K562 (cell line): ENCODE measurements at regions not wholly inside any gene's neighbourhood (a gene's known extent, or its start where the extent isn't known, plus 50 kb on each side); places are given as distances from the start of the nearest gene placed in this dataset.
A peak's percentile ranks its signal among the peaks of the same experiment; 100 is the strongest.

Experiments used
- ARHGAP35 ChIP-seq: fragments of 450-650 bp; IDR thresholded peaks from 2 replicates; pipeline ENCODE4 v1.6.1; 2018; ENCODE audit not compliant: partially characterized antibody
- ARNT ChIP-seq, 2 experiments: fragments of 450-650 bp; IDR thresholded peaks; 2 replicates each; pipeline ENCODE4 v1.6.1; 2016; ENCODE audit warnings: mild to moderate bottlenecking in 1 of 2
- SETDB1 ChIP-seq: IDR thresholded peaks from one replicate; pipeline ENCODE4 v1.6.1; 2012; ENCODE audit warnings: low read length, control low read depth, inconsistent platforms
- SMARCC2 ChIP-seq: fragments of 450-650 bp; IDR thresholded peaks from 2 replicates; pipeline ENCODE4 v1.6.1; 2017; ENCODE audit warnings: antibody characterized with exemption, moderate library complexity, mild to moderate bottlenecking, low read depth
- ZNF57 ChIP-seq: fragments of 450-650 bp; formaldehyde crosslinking; IDR thresholded peaks from 2 replicates; pipeline ENCODE4 v1.4.0; 2020; ENCODE audit warnings: mild to moderate bottlenecking, moderate library complexity
- TF ChIP-seq, protein P1 (sequence below): fragments of 200-800 bp; sonication (Bioruptor generic); IDR thresholded peaks from 2 replicates; pipeline ENCODE4 v1.6.1; 2016; ENCODE audit warnings: missing genetic modification characterization, missing compliant biosample characterization
- TF ChIP-seq, protein P2 (sequence below): fragments of 450-650 bp; formaldehyde crosslinking; IDR thresholded peaks from 2 replicates; pipeline ENCODE4 v1.4.0; 2020; ENCODE audit warnings: mild to moderate bottlenecking
- TF ChIP-seq, protein P3 (sequence below): fragments of 250-450 bp; sonication (Bioruptor Pico); IDR thresholded peaks from 2 replicates; pipeline ENCODE4 v1.4.0; 2020
- TF ChIP-seq, protein P4 (sequence below): IDR thresholded peaks from 3 replicates; pipeline ENCODE4 v1.6.1; 2011; ENCODE audit warnings: borderline replicate concordance, mild to moderate bottlenecking; ENCODE audit not compliant: insufficient read length, insufficient read depth
- TF ChIP-seq, protein P5 (sequence below): fragments of 250-450 bp; sonication (Bioruptor Pico); IDR thresholded peaks from 2 replicates; pipeline ENCODE4 v1.4.0; 2020; ENCODE audit warnings: mild to moderate bottlenecking, moderate library complexity, borderline replicate concordance

DNA sequence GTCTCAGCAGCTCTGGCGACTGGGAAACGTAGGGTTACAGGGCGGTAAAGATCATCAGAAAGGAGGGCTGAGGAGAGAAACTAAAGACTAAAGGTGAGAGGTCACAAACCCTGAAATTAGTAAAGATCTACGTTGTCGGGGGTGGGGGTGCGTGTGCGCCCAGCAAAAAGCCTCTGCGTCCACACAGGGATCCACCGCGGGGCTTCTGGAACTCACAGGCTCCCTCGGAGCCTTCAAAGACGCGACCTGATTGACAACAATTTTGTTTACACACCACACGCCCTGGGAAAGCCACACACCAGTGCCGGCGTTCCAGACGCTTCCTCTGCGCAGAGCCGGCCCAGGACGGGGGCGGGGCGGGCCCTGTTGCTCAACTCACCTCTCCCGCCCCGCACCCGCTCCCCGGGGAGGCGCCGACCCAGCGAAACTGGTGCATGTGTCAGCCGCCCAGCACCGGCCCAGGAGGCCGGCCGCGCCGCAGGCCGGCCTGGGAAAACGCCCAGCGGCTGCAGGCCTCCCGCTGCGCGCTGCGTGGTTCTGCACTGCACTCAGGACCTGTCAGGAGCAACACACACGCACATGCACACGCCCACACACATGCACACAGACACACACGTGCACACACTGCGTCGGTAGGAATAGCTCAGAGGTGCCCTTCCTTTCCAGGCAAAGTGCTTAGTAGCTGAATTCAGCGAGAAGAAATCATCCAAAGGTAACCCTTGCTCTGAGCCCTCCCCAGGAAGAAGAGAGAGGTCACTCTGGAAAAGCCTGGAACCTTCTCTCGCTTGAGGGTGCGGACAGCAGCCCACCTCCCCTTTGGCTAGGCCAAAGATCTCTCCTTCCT is 57.2 kb upstream of the ARID1B start (continued):
- TF ChIP-seq, protein P1, sequence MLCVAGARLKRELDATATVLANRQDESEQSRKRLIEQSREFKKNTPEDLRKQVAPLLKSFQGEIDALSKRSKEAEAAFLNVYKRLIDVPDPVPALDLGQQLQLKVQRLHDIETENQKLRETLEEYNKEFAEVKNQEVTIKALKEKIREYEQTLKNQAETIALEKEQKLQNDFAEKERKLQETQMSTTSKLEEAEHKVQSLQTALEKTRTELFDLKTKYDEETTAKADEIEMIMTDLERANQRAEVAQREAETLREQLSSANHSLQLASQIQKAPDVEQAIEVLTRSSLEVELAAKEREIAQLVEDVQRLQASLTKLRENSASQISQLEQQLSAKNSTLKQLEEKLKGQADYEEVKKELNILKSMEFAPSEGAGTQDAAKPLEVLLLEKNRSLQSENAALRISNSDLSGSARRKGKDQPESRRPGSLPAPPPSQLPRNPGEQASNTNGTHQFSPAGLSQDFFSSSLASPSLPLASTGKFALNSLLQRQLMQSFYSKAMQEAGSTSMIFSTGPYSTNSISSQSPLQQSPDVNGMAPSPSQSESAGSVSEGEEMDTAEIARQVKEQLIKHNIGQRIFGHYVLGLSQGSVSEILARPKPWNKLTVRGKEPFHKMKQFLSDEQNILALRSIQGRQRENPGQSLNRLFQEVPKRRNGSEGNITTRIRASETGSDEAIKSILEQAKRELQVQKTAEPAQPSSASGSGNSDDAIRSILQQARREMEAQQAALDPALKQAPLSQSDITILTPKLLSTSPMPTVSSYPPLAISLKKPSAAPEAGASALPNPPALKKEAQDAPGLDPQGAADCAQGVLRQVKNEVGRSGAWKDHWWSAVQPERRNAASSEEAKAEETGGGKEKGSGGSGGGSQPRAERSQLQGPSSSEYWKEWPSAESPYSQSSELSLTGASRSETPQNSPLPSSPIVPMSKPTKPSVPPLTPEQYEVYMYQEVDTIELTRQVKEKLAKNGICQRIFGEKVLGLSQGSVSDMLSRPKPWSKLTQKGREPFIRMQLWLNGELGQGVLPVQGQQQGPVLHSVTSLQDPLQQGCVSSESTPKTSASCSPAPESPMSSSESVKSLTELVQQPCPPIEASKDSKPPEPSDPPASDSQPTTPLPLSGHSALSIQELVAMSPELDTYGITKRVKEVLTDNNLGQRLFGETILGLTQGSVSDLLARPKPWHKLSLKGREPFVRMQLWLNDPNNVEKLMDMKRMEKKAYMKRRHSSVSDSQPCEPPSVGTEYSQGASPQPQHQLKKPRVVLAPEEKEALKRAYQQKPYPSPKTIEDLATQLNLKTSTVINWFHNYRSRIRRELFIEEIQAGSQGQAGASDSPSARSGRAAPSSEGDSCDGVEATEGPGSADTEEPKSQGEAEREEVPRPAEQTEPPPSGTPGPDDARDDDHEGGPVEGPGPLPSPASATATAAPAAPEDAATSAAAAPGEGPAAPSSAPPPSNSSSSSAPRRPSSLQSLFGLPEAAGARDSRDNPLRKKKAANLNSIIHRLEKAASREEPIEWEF (CRISPR knock-in tag): peak; percentile 57; the same call in 1 of the 2 replicates
- TF ChIP-seq SMARCC2 (no peak; the same call in 1 of the 2 replicates), ARHGAP35 (no peak), ARNT (IDR thresholded peaks at IDR 0.05) (no peak), ZNF57 (CRISPR knock-in tag) (no peak), SETDB1 (no peak)
- TF ChIP-seq, protein P2, sequence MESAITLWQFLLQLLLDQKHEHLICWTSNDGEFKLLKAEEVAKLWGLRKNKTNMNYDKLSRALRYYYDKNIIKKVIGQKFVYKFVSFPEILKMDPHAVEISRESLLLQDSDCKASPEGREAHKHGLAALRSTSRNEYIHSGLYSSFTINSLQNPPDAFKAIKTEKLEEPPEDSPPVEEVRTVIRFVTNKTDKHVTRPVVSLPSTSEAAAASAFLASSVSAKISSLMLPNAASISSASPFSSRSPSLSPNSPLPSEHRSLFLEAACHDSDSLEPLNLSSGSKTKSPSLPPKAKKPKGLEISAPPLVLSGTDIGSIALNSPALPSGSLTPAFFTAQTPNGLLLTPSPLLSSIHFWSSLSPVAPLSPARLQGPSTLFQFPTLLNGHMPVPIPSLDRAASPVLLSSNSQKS (CRISPR knock-in tag): no peak
- TF ChIP-seq, protein P3, sequence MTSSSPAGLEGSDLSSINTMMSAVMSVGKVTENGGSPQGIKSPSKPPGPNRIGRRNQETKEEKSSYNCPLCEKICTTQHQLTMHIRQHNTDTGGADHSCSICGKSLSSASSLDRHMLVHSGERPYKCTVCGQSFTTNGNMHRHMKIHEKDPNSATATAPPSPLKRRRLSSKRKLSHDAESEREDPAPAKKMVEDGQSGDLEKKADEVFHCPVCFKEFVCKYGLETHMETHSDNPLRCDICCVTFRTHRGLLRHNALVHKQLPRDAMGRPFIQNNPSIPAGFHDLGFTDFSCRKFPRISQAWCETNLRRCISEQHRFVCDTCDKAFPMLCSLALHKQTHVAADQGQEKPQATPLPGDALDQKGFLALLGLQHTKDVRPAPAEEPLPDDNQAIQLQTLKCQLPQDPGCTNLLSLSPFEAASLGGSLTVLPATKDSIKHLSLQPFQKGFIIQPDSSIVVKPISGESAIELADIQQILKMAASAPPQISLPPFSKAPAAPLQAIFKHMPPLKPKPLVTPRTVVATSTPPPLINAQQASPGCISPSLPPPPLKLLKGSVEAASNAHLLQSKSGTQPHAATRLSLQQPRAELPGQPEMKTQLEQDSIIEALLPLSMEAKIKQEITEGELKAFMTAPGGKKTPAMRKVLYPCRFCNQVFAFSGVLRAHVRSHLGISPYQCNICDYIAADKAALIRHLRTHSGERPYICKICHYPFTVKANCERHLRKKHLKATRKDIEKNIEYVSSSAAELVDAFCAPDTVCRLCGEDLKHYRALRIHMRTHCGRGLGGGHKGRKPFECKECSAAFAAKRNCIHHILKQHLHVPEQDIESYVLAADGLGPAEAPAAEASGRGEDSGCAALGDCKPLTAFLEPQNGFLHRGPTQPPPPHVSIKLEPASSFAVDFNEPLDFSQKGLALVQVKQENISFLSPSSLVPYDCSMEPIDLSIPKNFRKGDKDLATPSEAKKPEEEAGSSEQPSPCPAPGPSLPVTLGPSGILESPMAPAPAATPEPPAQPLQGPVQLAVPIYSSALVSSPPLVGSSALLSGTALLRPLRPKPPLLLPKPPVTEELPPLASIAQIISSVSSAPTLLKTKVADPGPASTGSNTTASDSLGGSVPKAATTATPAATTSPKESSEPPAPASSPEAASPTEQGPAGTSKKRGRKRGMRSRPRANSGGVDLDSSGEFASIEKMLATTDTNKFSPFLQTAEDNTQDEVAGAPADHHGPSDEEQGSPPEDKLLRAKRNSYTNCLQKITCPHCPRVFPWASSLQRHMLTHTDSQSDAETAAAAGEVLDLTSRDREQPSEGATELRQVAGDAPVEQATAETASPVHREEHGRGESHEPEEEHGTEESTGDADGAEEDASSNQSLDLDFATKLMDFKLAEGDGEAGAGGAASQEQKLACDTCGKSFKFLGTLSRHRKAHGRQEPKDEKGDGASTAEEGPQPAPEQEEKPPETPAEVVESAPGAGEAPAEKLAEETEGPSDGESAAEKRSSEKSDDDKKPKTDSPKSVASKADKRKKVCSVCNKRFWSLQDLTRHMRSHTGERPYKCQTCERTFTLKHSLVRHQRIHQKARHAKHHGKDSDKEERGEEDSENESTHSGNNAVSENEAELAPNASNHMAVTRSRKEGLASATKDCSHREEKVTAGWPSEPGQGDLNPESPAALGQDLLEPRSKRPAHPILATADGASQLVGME (CRISPR knock-in tag): no peak
- TF ChIP-seq, protein P4, sequence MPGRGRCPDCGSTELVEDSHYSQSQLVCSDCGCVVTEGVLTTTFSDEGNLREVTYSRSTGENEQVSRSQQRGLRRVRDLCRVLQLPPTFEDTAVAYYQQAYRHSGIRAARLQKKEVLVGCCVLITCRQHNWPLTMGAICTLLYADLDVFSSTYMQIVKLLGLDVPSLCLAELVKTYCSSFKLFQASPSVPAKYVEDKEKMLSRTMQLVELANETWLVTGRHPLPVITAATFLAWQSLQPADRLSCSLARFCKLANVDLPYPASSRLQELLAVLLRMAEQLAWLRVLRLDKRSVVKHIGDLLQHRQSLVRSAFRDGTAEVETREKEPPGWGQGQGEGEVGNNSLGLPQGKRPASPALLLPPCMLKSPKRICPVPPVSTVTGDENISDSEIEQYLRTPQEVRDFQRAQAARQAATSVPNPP: no peak
- TF ChIP-seq, protein P5, sequence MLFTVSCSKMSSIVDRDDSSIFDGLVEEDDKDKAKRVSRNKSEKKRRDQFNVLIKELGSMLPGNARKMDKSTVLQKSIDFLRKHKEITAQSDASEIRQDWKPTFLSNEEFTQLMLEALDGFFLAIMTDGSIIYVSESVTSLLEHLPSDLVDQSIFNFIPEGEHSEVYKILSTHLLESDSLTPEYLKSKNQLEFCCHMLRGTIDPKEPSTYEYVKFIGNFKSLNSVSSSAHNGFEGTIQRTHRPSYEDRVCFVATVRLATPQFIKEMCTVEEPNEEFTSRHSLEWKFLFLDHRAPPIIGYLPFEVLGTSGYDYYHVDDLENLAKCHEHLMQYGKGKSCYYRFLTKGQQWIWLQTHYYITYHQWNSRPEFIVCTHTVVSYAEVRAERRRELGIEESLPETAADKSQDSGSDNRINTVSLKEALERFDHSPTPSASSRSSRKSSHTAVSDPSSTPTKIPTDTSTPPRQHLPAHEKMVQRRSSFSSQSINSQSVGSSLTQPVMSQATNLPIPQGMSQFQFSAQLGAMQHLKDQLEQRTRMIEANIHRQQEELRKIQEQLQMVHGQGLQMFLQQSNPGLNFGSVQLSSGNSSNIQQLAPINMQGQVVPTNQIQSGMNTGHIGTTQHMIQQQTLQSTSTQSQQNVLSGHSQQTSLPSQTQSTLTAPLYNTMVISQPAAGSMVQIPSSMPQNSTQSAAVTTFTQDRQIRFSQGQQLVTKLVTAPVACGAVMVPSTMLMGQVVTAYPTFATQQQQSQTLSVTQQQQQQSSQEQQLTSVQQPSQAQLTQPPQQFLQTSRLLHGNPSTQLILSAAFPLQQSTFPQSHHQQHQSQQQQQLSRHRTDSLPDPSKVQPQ (CRISPR knock-in tag): no peak
